GM23338 (cell line): ENCODE measurements at regions not wholly inside any gene's neighbourhood (a gene's known extent, or its start where the extent isn't known, plus 50 kb on each side); places are given as distances from the start of the nearest gene placed in this dataset.

Experiments used
- ATAC-seq: fragments of 200-7000 bp; cut with Tn5 transposase; 3 replicates; pipeline ENCODE4 v1.9.1; 2020
- DNase-seq: peaks from one replicate; pipeline ENCODE4 v3.0.0-alpha.2; 2015; ENCODE audit warnings: low spot score
- H2AFZ ChIP-seq: fragments of 200-600 bp; sonication (generic); 2 replicates; pipeline ENCODE4 v1.8.0; 2016; ENCODE audit warnings: antibody characterized with exemption, mild to moderate bottlenecking, moderate library complexity
- H3F3A ChIP-seq: fragments of 200-600 bp; sonication (generic); replicated peaks from 2 replicates; pipeline ENCODE4 v1.8.0; 2017; ENCODE audit warnings: antibody characterized with exemption, mixed run types, low read depth
- H3K27ac ChIP-seq: fragments of 200-600 bp; sonication (generic); 2 replicates; pipeline ENCODE4 v1.6.1; 2016; ENCODE audit warnings: low read depth
- H3K27me3 ChIP-seq: fragments of 200-600 bp; sonication (generic); 2 replicates; pipeline ENCODE4 v1.8.0; 2016; ENCODE audit warnings: mild to moderate bottlenecking, mixed run types, moderate library complexity; ENCODE audit not compliant: insufficient read depth
- H3K36me3 ChIP-seq: fragments of 200-600 bp; sonication (generic); 2 replicates; pipeline ENCODE4 v1.8.0; 2016; ENCODE audit warnings: mild to moderate bottlenecking; ENCODE audit not compliant: insufficient read depth
- H3K4me1 ChIP-seq: fragments of 200-600 bp; sonication (generic); 2 replicates; pipeline ENCODE4 v1.8.0; 2016; ENCODE audit warnings: mild to moderate bottlenecking, moderate library complexity; ENCODE audit not compliant: insufficient read depth
- H3K4me2 ChIP-seq: fragments of 200-600 bp; sonication (generic); 2 replicates; pipeline ENCODE4 v1.7.1; 2017; ENCODE audit warnings: mixed run types
- H3K4me3 ChIP-seq: fragments of 200-600 bp; sonication (generic); 2 replicates; pipeline ENCODE4 v1.6.1; 2016; ENCODE audit warnings: mixed run types
- H3K79me2 ChIP-seq: fragments of 200-600 bp; sonication (generic); replicated peaks from 2 replicates; pipeline ENCODE4 v1.8.0; 2017; ENCODE audit warnings: mild to moderate bottlenecking; ENCODE audit not compliant: insufficient read depth
- H3K9me2 ChIP-seq: fragments of 200-600 bp; sonication (generic); 2 replicates; pipeline ENCODE4 v1.8.0; 2017; ENCODE audit not compliant: insufficient read depth
- H4K20me1 ChIP-seq: fragments of 200-600 bp; sonication (generic); replicated peaks from 2 replicates; pipeline ENCODE4 v1.8.0; 2017; ENCODE audit warnings: mild to moderate bottlenecking; ENCODE audit not compliant: insufficient read depth
- H3K27ac Mint-ChIP-seq: 2 replicates; pipeline ENCODE4 v1.8.0; 2020; ENCODE audit warnings: inconsistent platforms, mild to moderate bottlenecking, moderate library complexity, mixed read lengths
- H3K27me3 Mint-ChIP-seq: 3 replicates; pipeline ENCODE4 v1.8.0; 2022; ENCODE audit warnings: low read depth, mild to moderate bottlenecking, moderate library complexity, mixed read lengths, inconsistent platforms; ENCODE audit not compliant: insufficient read depth, poor library complexity
- H3K36me3 Mint-ChIP-seq: 3 replicates; pipeline ENCODE4 v1.8.0; 2021; ENCODE audit warnings: low read depth, mild to moderate bottlenecking, inconsistent platforms, moderate library complexity, mixed read lengths
- H3K4me1 Mint-ChIP-seq: 3 replicates; pipeline ENCODE4 v1.8.0; 2020; ENCODE audit warnings: mild to moderate bottlenecking, inconsistent platforms, mixed read lengths
- H3K4me3 Mint-ChIP-seq: 3 replicates; pipeline ENCODE4 v1.8.0; 2021; ENCODE audit warnings: moderate library complexity, mild to moderate bottlenecking, inconsistent platforms, mixed read lengths
- H3K9me3 Mint-ChIP-seq: 3 replicates; pipeline ENCODE4 v1.8.0; 2020; ENCODE audit warnings: moderate library complexity, mild to moderate bottlenecking, inconsistent platforms, mixed read lengths
- CREB1 ChIP-seq: fragments of 250-450 bp; sonication (Bioruptor Pico); IDR thresholded peaks from 2 replicates; pipeline ENCODE4 v1.5.0; 2020; ENCODE audit warnings: low read depth, mild to moderate bottlenecking, moderate library complexity
- EZH2 ChIP-seq: fragments of 200-600 bp; sonication (generic); IDR thresholded peaks from one replicate; pipeline ENCODE4 v1.8.0; 2017; ENCODE audit warnings: antibody characterized with exemption, mild to moderate bottlenecking, low read depth; ENCODE audit not compliant: unreplicated experiment
- EZH2phosphoT487 ChIP-seq: fragments of 200-600 bp; sonication (generic); IDR thresholded peaks from one replicate; pipeline ENCODE4 v1.8.1; 2018; ENCODE audit warnings: antibody characterized with exemption; ENCODE audit not compliant: unreplicated experiment
- JUNB ChIP-seq: IDR thresholded peaks from one replicate; pipeline ENCODE4 v1.6.1; 2016; ENCODE audit warnings: antibody characterized with exemption; ENCODE audit not compliant: unreplicated experiment
- NANOG ChIP-seq: IDR thresholded peaks from 2 replicates; pipeline ENCODE4 v1.6.1; 2016; ENCODE audit warnings: antibody characterized with exemption, borderline replicate concordance
- POLR2AphosphoS5 ChIP-seq: IDR thresholded peaks from 2 replicates; pipeline ENCODE4 v1.6.1; 2016; ENCODE audit warnings: antibody characterized with exemption, low read depth
- STAT1 ChIP-seq: IDR thresholded peaks from one replicate; pipeline ENCODE4 v1.6.1; 2016; ENCODE audit warnings: antibody characterized with exemption; ENCODE audit not compliant: unreplicated experiment
- ZNF114 ChIP-seq: fragments of 250-450 bp; sonication (Bioruptor Pico); IDR thresholded peaks from 2 replicates; pipeline ENCODE4 v1.5.0; 2020; ENCODE audit warnings: mild to moderate bottlenecking, moderate library complexity
- ZNF331 ChIP-seq: fragments of 250-450 bp; sonication (Bioruptor Pico); IDR thresholded peaks from 2 replicates; pipeline ENCODE4 v1.5.0; 2020; ENCODE audit warnings: low read depth, mild to moderate bottlenecking, moderate library complexity
- TF ChIP-seq, protein P1 (sequence below), 2 experiments: fragments of 200-600 bp in 1 of 2; sonication (generic) in 1 of 2; conservative IDR thresholded peaks; 2 replicates each; pipeline versions ENCODE4 v1.5.1 to v1.6.1; 2016 to 2017; ENCODE audit warnings: antibody characterized with exemption in 2 of 2, low read depth in 2 of 2, mild to moderate bottlenecking in 2 of 2, moderate library complexity in 1 of 2
- TF ChIP-seq, protein P2 (sequence below): IDR thresholded peaks from one replicate; pipeline ENCODE4 v1.6.1; 2018; ENCODE audit warnings: antibody characterized with exemption; ENCODE audit not compliant: unreplicated experiment
- TF ChIP-seq, protein P3 (sequence below): fragments of 250-450 bp; sonication (Bioruptor Pico); IDR thresholded peaks from 2 replicates; pipeline ENCODE4 v1.5.0; 2020; ENCODE audit warnings: mild to moderate bottlenecking, moderate library complexity
- TF ChIP-seq, protein P4 (sequence below): IDR thresholded peaks from 2 replicates; pipeline ENCODE4 v1.6.1; 2016; ENCODE audit warnings: antibody characterized with exemption

DNA sequence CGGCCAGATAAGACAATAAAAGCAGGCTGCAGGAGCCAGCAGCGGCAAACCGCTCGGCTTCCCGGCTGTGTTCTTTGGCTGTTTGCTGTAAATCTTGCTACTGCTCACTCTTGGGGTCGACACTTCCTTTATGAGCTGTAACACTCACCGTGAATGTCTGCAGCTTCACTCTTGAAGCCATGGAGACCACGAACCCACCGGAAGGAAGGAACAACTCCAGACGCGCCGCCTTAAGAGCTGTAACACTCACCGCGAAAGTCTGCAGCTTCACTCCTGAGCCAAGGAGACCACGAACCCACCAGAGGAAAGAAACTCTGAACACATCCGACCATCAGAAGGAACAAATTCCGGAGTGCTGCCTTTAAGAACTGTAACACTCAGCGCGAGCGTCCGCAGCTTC, 451.7 kb downstream of the AGTPBP1 start:
- Histone ChIP-seq H3K79me2 (no peaks in the 10 kb centered on the region), H3K27ac (no peak overlapping the region), H3K27me3 (no peaks in the 10 kb centered on the region), H3F3A (no peaks in the 10 kb centered on the region), H3K36me3 (no peaks in the 10 kb centered on the region), H2AFZ (no peak overlapping the region), H3K9me2 (peaks cover 3% of the 10 kb centered on the region; the same call in 1 of the 2 replicates), H3K4me2 (no peak overlapping the region), H3K4me1 (no peaks in the 10 kb centered on the region), H4K20me1 (no peaks in the 10 kb centered on the region), H3K4me3 (no peak overlapping the region)
- peaks cover 14% of the 10 kb centered on the region for H3K36me3 Mint-ChIP-seq
- no peak overlapping the region for H3K4me3 Mint-ChIP-seq
- TF ChIP-seq, protein P1, sequence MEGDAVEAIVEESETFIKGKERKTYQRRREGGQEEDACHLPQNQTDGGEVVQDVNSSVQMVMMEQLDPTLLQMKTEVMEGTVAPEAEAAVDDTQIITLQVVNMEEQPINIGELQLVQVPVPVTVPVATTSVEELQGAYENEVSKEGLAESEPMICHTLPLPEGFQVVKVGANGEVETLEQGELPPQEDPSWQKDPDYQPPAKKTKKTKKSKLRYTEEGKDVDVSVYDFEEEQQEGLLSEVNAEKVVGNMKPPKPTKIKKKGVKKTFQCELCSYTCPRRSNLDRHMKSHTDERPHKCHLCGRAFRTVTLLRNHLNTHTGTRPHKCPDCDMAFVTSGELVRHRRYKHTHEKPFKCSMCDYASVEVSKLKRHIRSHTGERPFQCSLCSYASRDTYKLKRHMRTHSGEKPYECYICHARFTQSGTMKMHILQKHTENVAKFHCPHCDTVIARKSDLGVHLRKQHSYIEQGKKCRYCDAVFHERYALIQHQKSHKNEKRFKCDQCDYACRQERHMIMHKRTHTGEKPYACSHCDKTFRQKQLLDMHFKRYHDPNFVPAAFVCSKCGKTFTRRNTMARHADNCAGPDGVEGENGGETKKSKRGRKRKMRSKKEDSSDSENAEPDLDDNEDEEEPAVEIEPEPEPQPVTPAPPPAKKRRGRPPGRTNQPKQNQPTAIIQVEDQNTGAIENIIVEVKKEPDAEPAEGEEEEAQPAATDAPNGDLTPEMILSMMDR (conservative IDR thresholded peaks at IDR 0.05; ENCODE audit: low read depth in 2 of 2), result no peak
- TF ChIP-seq, protein P2, sequence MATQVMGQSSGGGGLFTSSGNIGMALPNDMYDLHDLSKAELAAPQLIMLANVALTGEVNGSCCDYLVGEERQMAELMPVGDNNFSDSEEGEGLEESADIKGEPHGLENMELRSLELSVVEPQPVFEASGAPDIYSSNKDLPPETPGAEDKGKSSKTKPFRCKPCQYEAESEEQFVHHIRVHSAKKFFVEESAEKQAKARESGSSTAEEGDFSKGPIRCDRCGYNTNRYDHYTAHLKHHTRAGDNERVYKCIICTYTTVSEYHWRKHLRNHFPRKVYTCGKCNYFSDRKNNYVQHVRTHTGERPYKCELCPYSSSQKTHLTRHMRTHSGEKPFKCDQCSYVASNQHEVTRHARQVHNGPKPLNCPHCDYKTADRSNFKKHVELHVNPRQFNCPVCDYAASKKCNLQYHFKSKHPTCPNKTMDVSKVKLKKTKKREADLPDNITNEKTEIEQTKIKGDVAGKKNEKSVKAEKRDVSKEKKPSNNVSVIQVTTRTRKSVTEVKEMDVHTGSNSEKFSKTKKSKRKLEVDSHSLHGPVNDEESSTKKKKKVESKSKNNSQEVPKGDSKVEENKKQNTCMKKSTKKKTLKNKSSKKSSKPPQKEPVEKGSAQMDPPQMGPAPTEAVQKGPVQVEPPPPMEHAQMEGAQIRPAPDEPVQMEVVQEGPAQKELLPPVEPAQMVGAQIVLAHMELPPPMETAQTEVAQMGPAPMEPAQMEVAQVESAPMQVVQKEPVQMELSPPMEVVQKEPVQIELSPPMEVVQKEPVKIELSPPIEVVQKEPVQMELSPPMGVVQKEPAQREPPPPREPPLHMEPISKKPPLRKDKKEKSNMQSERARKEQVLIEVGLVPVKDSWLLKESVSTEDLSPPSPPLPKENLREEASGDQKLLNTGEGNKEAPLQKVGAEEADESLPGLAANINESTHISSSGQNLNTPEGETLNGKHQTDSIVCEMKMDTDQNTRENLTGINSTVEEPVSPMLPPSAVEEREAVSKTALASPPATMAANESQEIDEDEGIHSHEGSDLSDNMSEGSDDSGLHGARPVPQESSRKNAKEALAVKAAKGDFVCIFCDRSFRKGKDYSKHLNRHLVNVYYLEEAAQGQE, result no peak
- no peak for TF ChIP-seq EZH2phosphoT487
- no peak for TF ChIP-seq POLR2AphosphoS5
- TF ChIP-seq ZNF331 (CRISPR knock-in tag), result no peak
- TF ChIP-seq EZH2, result no peak
- TF ChIP-seq, protein P3, sequence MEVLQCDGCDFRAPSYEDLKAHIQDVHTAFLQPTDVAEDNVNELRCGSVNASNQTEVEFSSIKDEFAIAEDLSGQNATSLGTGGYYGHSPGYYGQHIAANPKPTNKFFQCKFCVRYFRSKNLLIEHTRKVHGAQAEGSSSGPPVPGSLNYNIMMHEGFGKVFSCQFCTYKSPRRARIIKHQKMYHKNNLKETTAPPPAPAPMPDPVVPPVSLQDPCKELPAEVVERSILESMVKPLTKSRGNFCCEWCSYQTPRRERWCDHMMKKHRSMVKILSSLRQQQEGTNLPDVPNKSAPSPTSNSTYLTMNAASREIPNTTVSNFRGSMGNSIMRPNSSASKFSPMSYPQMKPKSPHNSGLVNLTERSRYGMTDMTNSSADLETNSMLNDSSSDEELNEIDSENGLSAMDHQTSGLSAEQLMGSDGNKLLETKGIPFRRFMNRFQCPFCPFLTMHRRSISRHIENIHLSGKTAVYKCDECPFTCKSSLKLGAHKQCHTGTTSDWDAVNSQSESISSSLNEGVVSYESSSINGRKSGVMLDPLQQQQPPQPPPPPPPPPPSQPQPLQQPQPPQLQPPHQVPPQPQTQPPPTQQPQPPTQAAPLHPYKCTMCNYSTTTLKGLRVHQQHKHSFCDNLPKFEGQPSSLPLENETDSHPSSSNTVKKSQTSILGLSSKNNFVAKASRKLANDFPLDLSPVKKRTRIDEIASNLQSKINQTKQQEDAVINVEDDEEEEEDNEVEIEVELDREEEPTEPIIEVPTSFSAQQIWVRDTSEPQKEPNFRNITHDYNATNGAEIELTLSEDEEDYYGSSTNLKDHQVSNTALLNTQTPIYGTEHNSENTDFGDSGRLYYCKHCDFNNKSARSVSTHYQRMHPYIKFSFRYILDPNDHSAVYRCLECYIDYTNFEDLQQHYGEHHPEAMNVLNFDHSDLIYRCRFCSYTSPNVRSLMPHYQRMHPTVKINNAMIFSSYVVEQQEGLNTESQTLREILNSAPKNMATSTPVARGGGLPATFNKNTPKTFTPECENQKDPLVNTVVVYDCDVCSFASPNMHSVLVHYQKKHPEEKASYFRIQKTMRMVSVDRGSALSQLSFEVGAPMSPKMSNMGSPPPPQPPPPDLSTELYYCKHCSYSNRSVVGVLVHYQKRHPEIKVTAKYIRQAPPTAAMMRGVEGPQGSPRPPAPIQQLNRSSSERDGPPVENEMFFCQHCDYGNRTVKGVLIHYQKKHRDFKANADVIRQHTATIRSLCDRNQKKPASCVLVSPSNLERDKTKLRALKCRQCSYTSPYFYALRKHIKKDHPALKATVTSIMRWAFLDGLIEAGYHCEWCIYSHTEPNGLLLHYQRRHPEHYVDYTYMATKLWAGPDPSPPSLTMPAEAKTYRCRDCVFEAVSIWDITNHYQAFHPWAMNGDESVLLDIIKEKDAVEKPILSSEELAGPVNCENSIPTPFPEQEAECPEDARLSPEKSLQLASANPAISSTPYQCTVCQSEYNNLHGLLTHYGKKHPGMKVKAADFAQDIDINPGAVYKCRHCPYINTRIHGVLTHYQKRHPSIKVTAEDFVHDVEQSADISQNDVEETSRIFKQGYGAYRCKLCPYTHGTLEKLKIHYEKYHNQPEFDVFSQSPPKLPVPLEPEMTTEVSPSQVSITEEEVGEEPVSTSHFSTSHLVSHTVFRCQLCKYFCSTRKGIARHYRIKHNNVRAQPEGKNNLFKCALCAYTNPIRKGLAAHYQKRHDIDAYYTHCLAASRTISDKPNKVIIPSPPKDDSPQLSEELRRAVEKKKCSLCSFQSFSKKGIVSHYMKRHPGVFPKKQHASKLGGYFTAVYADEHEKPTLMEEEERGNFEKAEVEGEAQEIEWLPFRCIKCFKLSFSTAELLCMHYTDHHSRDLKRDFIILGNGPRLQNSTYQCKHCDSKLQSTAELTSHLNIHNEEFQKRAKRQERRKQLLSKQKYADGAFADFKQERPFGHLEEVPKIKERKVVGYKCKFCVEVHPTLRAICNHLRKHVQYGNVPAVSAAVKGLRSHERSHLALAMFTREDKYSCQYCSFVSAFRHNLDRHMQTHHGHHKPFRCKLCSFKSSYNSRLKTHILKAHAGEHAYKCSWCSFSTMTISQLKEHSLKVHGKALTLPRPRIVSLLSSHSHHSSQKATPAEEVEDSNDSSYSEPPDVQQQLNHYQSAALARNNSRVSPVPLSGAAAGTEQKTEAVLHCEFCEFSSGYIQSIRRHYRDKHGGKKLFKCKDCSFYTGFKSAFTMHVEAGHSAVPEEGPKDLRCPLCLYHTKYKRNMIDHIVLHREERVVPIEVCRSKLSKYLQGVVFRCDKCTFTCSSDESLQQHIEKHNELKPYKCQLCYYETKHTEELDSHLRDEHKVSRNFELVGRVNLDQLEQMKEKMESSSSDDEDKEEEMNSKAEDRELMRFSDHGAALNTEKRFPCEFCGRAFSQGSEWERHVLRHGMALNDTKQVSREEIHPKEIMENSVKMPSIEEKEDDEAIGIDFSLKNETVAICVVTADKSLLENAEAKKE (CRISPR knock-in tag), result no peak
- no peak for TF ChIP-seq STAT1
- TF ChIP-seq, protein P4, sequence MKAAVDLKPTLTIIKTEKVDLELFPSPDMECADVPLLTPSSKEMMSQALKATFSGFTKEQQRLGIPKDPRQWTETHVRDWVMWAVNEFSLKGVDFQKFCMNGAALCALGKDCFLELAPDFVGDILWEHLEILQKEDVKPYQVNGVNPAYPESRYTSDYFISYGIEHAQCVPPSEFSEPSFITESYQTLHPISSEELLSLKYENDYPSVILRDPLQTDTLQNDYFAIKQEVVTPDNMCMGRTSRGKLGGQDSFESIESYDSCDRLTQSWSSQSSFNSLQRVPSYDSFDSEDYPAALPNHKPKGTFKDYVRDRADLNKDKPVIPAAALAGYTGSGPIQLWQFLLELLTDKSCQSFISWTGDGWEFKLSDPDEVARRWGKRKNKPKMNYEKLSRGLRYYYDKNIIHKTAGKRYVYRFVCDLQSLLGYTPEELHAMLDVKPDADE, result no peak
- TF ChIP-seq CREB1 (CRISPR knock-in tag), result no peak
- TF ChIP-seq ZNF114 (CRISPR knock-in tag), result no peak
- no peak for TF ChIP-seq NANOG
- TF ChIP-seq JUNB, result no peak
- H3K4me1 Mint-ChIP-seq, result no peaks in the 10 kb centered on the region; the same call in 2 of the 3 replicates
- H3K9me3 Mint-ChIP-seq, result peaks cover 23% of the 10 kb centered on the region
- H3K27me3 Mint-ChIP-seq, result peaks cover 2% of the 10 kb centered on the region
- ATAC-seq (no peak), DNase-seq (no peak)
- no peak overlapping the region for H3K27ac Mint-ChIP-seq
